ENCODE measurements at regions not wholly inside any gene's neighbourhood (a gene's known extent, or its start where the extent isn't known, plus 50 kb on each side); places are given as distances from the start of the nearest gene placed in this dataset.
"Not testable (repeated sequence)": the region's sequence is repeated elsewhere in the genome, so short reads cannot be mapped to it uniquely, and the experiment has no call there.

DNA sequence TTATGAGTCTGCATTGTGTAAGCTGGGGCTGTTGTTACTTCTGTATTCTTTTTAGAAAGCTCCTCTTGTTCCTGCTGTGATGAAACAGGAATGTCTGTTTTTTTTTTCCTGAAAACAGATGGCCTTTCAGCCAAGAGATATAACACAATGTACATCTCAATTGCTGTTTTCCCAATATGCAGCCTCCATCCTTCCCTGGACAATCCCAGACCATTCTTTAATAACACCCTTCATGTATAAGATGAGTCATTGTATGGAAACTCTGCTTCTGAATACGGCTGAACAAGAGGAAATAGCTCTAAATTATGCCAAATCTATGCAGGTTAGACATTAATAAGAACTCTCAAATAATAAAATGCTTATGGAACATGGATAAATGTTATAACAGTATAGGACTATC lies 60.2 kb upstream of the LRRC4C start:
- DNase-seq (ENCODE audit: low spot score), result no peak

DNA sequence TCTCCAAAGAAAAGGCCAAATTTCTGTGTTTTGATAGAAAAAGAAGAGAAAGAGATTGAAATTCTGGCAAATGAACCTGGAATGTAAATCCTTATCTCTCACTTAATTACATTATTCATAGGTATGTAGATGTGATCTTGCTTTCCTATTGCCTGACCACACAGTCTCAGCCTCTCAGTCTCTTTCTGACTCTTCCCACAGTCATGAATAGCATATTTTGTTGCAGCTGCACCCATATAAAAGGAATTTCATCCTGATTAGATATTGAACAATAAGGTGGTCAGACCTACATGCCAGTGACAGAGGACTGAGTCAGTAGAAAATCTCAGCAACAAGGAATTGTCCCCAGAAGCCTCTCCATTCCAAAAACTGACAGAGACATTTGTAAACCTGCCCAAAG lies 62.9 kb upstream of the LRRC4C start:
- no peak for DNase-seq (ENCODE audit: low spot score)

DNA sequence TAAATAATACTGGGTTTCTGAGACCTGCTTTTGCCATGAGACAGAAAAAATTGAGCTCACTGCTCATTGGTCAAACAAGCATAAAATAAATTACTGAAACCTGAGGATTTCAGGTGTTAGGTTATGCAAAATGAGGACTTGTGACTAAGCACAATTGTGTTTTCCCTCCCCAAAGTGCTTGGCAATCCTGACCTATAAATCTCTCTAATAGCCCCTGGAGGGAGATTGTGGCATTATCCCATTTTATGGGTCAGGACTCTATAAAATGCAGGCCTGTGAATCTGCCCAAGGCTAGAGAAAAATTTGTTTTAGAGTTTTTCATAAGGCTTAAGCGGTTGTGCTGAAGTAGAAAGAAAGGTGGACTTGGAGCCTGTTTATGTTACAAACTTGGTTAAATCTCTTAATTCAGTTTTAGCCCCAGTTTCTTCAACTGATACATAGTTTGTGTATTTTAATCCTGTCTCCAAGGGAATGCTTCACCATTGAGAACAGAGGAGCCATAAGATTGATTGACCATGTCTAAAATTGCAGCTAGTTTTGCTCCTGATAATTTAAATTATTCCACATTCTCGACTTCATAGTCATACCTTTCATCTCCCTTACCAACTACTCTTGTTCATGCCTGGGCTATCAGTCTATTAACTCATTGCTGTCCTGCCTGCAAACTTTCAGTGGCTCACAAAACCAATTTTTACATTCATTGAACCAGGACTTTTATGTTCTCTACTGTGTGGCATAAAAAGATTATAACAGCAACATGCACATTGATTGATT lies 63.6 kb upstream of the LRRC4C start:
- no peak for DNase-seq (ENCODE audit: low spot score)

GRCh38 chr11:41527530-41527929 lies 68.1 kb upstream of the LRRC4C start:
- DNase-seq (ENCODE audit: low spot score), result no peak

DNA sequence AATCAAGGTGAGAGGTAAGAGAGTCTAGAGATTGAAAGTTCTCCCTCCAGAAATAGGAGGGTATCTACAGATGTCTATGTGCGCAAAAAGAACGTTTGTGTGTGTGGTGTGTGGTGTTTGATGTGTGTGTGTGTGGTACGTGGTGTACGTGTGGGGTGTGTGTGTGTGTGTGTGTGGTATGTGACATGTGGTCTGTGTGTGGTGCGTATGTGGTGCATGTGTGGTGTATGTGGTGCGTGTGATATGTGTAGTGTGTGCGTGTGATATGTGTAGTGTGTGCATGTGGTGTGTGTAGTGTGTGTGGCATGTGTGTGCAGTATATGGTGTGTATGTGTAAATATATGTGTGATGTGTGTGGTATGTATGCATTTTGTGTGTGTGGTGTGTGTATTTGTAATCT lies 73.0 kb upstream of the LRRC4C start:
- DNase-seq (ENCODE audit: low spot score), result no peak

- DNase-seq (ENCODE audit: low spot score), result no peak
Measured at GRCh38 chr11:41533761-41534160, 74.3 kb upstream of the LRRC4C start.

DNA sequence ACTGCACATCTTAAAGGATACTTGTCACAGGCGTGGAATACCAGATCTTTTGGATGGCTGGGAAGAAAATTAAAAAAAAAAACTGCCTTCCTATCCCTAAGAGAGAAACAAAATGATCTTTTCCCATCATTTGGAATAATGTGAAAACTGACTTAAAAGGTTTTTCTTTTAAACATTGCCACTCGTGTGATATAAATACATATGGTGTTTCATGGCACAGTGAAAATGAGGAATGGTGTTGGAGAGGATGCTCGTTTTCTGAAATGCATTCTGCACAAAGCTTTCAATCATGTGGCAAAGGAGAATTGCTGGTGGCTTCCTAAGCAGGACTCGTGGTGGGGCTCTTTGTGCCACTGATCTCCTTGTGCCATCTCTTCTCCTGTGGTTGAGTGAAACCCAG lies 74.9 kb upstream of the LRRC4C start:
- no peak for DNase-seq (ENCODE audit: low spot score)

- DNase-seq (ENCODE audit: low spot score), result no peak
Measured at GRCh38 chr11:41534861-41535260, 75.4 kb upstream of the LRRC4C start.

- no peak for DNase-seq (ENCODE audit: low spot score)
Measured at GRCh38 chr11:41536021-41536568, 76.6 kb upstream of the LRRC4C start.

DNA sequence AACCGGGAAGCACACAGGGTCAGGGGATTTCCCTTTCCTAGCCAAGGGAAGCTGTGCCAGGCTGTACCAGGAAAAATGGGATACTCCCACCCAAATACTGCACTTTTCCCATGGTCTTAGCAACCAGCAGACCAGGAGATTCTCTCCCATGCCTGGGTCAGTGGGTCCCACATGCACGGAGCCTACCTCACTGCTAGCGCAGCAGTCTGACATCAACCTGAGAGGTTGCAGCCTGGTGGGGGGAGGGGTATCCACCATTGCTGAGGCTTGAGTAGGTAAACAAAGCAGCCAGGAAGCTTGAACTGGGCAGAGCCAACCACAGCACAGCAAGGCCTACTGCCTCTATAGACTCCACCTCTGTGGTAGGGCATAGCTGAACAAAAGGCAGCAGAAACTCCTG lies 85.5 kb upstream of the LRRC4C start:
- DNase-seq (ENCODE audit: low spot score), result not testable (repeated sequence)

GRCh38 chr11:41578421-41579051 lies 119.1 kb upstream of the LRRC4C start:
- no peak for DNase-seq (ENCODE audit: low spot score)

GRCh38 chr11:41579546-41579945 lies 120.1 kb upstream of the LRRC4C start:
- DNase-seq (ENCODE audit: low spot score), result no peak

- DNase-seq (ENCODE audit: low spot score), result no peak
Measured at GRCh38 chr11:41609511-41609910, 150.1 kb upstream of the LRRC4C start.

DNA sequence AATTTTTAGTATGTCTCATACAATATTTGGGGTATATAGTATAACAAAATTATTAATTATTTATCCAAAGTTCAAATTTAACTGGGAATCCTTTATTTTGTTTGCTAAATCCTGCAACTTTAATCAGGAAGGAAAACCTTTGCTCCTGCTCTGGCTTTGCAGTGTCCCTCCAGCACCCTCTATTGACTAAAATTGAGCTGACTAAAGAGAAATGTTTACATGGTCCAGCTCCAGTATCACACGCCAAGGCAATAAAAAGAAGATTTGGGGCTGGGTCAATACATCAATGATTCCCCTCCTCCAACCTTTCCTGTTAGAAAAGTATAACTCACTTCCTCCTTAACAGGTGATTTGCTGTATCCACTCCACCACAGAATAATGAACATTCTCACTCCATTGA lies 153.0 kb upstream of the LRRC4C start:
- DNase-seq (ENCODE audit: low spot score), result no peak

DNA sequence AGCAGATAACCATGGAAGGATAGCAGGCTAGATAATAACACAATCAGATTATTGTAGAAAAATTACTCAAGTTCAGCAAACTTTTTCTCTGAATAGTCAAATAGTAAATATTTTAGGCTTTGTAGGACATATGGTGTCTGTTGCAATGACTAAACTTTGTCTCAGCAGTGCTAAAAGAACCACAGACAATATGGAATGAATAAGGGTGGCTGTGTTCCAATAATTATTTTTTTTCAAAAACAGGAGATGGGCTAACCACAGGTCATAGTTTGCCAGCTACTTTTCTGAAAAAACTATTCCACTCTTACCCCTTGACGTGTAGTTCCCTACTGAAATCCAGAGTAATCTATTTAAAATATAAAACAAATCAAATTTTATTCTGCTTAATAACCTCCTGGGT lies 153.9 kb upstream of the LRRC4C start:
- no peak for DNase-seq (ENCODE audit: low spot score)

DNA sequence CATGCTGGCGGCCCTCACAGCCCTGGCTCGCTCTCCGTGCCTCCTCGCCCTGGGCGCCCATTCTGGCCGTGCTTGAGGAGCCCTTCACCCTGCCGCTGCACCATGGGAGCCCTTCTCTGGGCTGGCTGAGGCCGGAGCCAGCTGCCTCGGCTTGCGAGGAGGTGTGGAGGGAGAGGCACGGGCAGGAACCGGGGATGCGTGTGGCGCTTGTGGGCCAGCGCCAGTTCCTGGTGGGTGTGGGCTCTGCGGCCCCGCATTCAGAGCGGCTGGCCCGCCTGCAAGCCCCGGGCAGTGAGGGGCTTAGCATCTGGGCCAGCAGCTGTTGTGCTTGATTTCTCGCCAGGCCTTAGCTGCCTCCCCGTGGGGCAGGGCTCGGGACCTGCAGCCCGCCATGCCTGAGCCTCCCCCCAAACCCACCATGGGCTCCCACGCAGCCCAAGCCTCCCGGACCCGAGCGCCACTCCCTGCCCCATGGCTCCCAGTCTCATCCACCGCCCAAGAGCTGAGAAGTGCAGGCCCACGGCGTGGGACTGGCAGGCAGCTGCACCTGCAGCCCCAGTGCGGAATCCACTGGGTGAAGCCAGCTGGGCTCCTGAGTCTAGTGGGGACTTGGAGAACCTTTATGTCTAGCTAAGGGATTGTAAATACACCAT lies 163.4 kb upstream of the LRRC4C start:
- no peak for DNase-seq (ENCODE audit: low spot score)

- no peak for DNase-seq (ENCODE audit: low spot score)
Measured at GRCh38 chr11:41659985-41660384, 200.5 kb upstream of the LRRC4C start.

GRCh38 chr11:41660585-41660984 lies 201.1 kb upstream of the LRRC4C start:
- DNase-seq (ENCODE audit: low spot score), result no peak

GRCh38 chr11:41665441-41666360 lies 206.2 kb upstream of the LRRC4C start:
- DNase-seq (ENCODE audit: low spot score), result no peak

GRCh38 chr11:41666951-41667653 lies 207.7 kb upstream of the LRRC4C start:
- DNase-seq (ENCODE audit: low spot score), result no peak

- DNase-seq (ENCODE audit: low spot score), result no peak
Measured at GRCh38 chr11:41675205-41675604, 215.8 kb upstream of the LRRC4C start.
